ENCODE measurements at regions not wholly inside any gene's neighbourhood (a gene's known extent, or its start where the extent isn't known, plus 50 kb on each side); places are given as distances from the start of the nearest gene placed in this dataset.

- no peak for TF ChIP-seq CTCF (conservative IDR thresholded peaks at IDR 0.05; ENCODE audit: low read length)
- TF ChIP-seq EZH2phosphoT487 (IDR thresholded peaks at IDR 0.05; ENCODE audit: borderline replicate concordance, low read depth, low read length), result no peak
Measured at GRCh38 chr5:133705331-133705730, 93.0 kb upstream of the FSTL4 start.

Data from OCI-LY7 (cell line).